GM13977 (cell line): ENCODE measurements at regions not wholly inside any gene's neighbourhood (a gene's known extent, or its start where the extent isn't known, plus 50 kb on each side); places are given as distances from the start of the nearest gene placed in this dataset.

Experiments used
- DNase-seq: peaks from one replicate; pipeline ENCODE4 v3.0.0; 2012; ENCODE audit warnings: low spot score
- CTCF ChIP-seq: IDR thresholded peaks from 2 replicates; pipeline ENCODE4 v1.5.1; 2012; ENCODE audit warnings: mild to moderate bottlenecking, control low read depth; ENCODE audit not compliant: insufficient read depth; ENCODE audit errors: extremely low read depth, missing control alignments
- in situ Hi-C: fragments of 300-500 bp; cut with MboI; formaldehyde crosslinking; loops from one replicate; pipeline ENCODE4 v1.12.0; 2022; ENCODE audit warnings: low sequenced_read_pairs, low pct_unique_long_range_greater_than_20kb, mixed read lengths, inconsistent platforms; ENCODE audit not compliant: unreplicated experiment

GRCh38 chr9:90724880-90725279, 76.7 kb upstream of the SYK start:
- TF ChIP-seq CTCF, result no peak
- no peak for DNase-seq
- in situ Hi-C loops, result no loop called here

GRCh38 chr9:90724112-90724511, 77.5 kb upstream of the SYK start:
- no peak for TF ChIP-seq CTCF
- in situ Hi-C loops, result no loop called here
- DNase-seq, result no peak

- in situ Hi-C loops, result no loop called here
- DNase-seq, result no peak
- TF ChIP-seq CTCF, result no peak
These were observed 79.4 kb upstream of the DIRAS2 start for GRCh38 chr9:90722071-90722470.

- no peak for DNase-seq
- no peak for TF ChIP-seq CTCF
- in situ Hi-C loops, result no loop called here
These were observed 78.1 kb upstream of the DIRAS2 start for GRCh38 chr9:90720621-90721265.

GRCh38 chr9:90706230-90706629, 63.6 kb upstream of the DIRAS2 start:
- DNase-seq, result no peak
- no peak for TF ChIP-seq CTCF
- in situ Hi-C loops, result no loop called here

- no peak for DNase-seq
- TF ChIP-seq CTCF, result no peak
- in situ Hi-C loops, result no loop called here
These were observed 59.9 kb upstream of the DIRAS2 start for GRCh38 chr9:90702441-90702955.

GRCh38 chr9:90698871-90699440, 56.3 kb upstream of the DIRAS2 start:
- in situ Hi-C loops, result no loop called here
- DNase-seq, result no peak
- no peak for TF ChIP-seq CTCF
